PFSK-1 (cell line): ENCODE measurements at regions not wholly inside any gene's neighbourhood (a gene's known extent, or its start where the extent isn't known, plus 50 kb on each side); places are given as distances from the start of the nearest gene placed in this dataset.

Experiments used
- FOXP2 ChIP-seq: optimal IDR thresholded peaks from 2 replicates; pipeline ENCODE3; 2011; ENCODE audit warnings: borderline replicate concordance, control low read depth, inconsistent platforms; ENCODE audit not compliant: insufficient read depth; ENCODE audit errors: extremely low read length, extremely low read depth
- POLR2AphosphoS5 ChIP-seq: IDR thresholded peaks from 2 replicates; pipeline ENCODE4 v1.6.1; 2012; ENCODE audit warnings: low read depth, mild to moderate bottlenecking, control low read depth, low read length, moderate library complexity
- REST ChIP-seq, 2 experiments: IDR thresholded peaks; 2 replicates each; pipeline versions ENCODE4 v1.6.1 to v1.8.0; 2011 to 2012; ENCODE audit warnings: low read depth in 2 of 2, low read length in 2 of 2, control low read depth in 1 of 2, inconsistent platforms in 1 of 2, mild to moderate bottlenecking in 1 of 2, moderate library complexity in 1 of 2; ENCODE audit not compliant: insufficient read depth in 1 of 2
- SIN3A ChIP-seq: IDR thresholded peaks from 2 replicates; pipeline ENCODE4 v1.6.1; 2012; ENCODE audit warnings: mild to moderate bottlenecking, low read length, moderate library complexity, borderline replicate concordance; ENCODE audit not compliant: insufficient read depth
- TAF1 ChIP-seq: IDR thresholded peaks from 2 replicates; pipeline ENCODE4 v1.6.1; 2012; ENCODE audit warnings: low read length, control low read depth, borderline replicate concordance; ENCODE audit not compliant: insufficient read depth

GRCh38 chr1:163442231-163442879 is 120.6 kb downstream of the NUF2 start:
- TF ChIP-seq FOXP2, result no peak

- TF ChIP-seq POLR2AphosphoS5, result no peak
- no peak for TF ChIP-seq SIN3A
- TF ChIP-seq TAF1, result no peak
- no peak for TF ChIP-seq FOXP2
- no peak for TF ChIP-seq REST (IDR thresholded peaks at IDR 0.05; ENCODE audit: insufficient read depth in 1 of 2, low read depth in 2 of 2, low read length in 2 of 2)
Measured at GRCh38 chr1:163442895-163443294, 121.1 kb downstream of the NUF2 start.

- TF ChIP-seq FOXP2 (no peak), SIN3A (no peak), POLR2AphosphoS5 (no peak), TAF1 (no peak), REST (IDR thresholded peaks at IDR 0.05; ENCODE audit: insufficient read depth in 1 of 2, low read depth in 2 of 2, low read length in 2 of 2) (no peak)
Measured at GRCh38 chr1:163443863-163444262, 122.1 kb downstream of the NUF2 start.

GRCh38 chr1:163444665-163445064 is 122.9 kb downstream of the NUF2 start:
- TF ChIP-seq TAF1, result no peak
- no peak for TF ChIP-seq POLR2AphosphoS5
- no peak for TF ChIP-seq SIN3A
- TF ChIP-seq FOXP2, result no peak
- no peak for TF ChIP-seq REST (IDR thresholded peaks at IDR 0.05; ENCODE audit: insufficient read depth in 1 of 2, low read depth in 2 of 2, low read length in 2 of 2)

- TF ChIP-seq POLR2AphosphoS5, result no peak
- TF ChIP-seq TAF1, result no peak
- TF ChIP-seq SIN3A, result no peak
- TF ChIP-seq REST (IDR thresholded peaks at IDR 0.05; ENCODE audit: insufficient read depth in 1 of 2, low read depth in 2 of 2, low read length in 2 of 2), result no peak
- TF ChIP-seq FOXP2, result no peak
Measured at GRCh38 chr1:163450986-163451385, 129.2 kb downstream of the NUF2 start.
